HG03095 (cell line): ENCODE measurements at regions not wholly inside any gene's neighbourhood (a gene's known extent, or its start where the extent isn't known, plus 50 kb on each side); places are given as distances from the start of the nearest gene placed in this dataset.

Experiments used
- ATAC-seq: cut with Tn5 transposase; IDR thresholded peaks from one replicate; pipeline ENCODE4 v1.9.1; 2021; ENCODE audit warnings: moderate library complexity; ENCODE audit not compliant: unreplicated experiment

DNA sequence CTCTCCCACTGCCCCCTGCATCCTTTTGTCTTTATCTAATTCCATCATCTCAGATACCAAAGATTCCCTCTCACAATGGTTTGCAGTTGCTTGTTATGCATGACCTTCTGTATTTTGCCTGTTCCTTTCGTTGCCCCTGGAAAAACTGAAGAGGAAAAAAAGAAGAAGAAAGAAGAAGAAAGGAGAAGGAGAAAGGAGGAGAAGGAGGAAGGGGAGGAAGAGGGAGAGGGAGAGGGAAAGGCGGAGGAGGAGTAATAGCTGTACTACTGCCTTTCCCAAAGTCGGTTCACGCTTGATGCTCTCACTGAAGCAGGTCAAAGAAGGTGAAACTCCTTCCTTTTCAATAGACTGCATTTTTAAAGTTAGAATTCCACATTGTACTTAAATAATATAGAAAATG lies 513.8 kb downstream of the PTPRC start:
- ATAC-seq = no peak

DNA sequence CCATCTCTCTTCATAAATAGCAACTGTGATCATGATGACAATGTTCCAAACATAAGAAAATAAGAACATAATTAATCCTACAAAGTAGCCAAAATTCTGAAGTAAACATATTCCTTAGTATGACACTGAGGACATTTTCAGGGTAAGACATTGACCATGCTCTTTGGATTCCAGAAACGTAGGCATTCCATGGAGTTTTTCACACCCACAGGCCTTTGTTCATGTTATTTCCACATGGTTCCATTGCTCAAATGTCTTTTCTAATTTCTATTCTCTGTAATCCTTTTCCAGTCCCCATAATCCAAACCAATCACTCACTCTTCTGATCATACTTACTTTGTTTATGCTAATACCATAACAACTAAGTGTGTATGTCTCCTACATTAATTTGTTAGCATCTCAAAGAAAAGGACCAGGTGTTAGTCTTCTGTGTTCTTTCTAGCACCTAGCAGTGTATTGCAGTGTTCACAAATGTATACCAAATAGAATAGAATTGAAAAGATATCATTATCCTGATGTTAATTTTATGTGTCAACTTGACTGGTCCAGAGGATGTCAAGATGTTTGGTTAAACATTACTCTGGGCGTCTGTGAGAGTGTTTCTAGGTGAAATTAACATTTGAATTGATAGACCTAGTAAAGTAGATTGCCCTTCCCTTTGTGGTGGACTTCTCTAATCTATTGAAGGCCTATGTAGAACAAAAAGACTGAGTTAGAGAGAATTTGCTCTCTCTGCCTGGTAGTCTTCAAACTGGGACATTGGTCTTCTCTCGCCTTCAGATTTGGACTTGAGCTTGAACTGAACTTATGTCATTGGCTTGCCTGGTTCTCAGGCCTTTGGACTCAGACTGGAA lies 516.6 kb downstream of the PTPRC start:
- ATAC-seq = no peak

DNA sequence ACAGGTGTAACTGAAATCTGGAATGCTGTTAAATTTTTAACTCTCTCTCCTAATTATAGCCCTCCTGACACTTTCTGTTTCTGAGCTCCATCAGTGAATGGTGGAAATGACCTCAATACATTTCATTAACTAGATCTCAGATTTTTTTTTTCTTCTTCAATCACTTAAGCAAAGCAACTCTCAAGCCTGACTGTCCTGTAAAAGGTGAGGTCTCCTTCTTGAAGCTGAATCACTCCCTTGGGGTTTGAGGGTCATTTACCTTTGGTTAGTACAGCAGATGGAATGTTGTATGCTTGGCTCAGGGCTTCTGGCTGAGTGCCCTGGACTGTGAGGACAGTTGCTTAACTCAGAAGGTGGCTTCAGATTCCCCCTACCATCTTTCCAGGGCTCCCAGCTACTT lies 518.7 kb downstream of the PTPRC start:
- no peak for ATAC-seq

DNA sequence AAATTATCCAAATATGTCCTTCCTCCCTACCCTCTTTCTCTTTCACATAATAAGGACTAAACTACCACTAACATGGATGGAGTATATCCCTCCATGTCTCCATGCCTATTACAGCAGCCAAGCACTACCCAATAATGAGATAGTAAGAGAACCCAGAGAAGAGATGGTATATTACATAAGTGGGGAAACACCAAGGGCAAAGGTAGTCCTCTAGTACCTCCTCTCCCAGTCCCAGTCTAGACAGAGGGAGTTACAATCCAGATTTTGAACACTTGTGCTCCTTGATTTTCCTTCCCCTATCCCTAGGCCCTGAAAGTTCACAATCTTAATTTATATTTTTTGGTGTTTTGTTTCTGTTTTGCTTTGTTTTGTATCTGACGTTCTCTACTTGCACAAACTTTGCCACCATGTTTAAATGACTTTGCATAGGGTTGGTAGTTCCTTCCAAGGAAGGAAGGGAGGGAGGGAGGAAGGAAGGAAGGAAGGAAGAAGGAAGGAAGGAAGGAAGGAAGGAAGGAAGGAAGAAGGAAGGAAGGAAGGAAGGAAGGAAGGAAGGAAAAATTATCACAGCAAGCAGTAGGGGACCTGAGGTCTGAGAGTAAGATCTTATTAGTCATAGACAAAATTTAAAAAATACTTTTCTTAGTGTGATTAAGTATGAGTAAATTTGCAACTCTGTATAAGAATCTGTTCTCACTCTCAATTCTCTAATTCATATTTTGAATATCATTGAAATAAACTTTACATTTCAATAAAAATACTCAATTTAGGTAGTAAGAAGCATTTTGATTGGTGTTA lies 521.9 kb downstream of the PTPRC start:
- no peak for ATAC-seq

DNA sequence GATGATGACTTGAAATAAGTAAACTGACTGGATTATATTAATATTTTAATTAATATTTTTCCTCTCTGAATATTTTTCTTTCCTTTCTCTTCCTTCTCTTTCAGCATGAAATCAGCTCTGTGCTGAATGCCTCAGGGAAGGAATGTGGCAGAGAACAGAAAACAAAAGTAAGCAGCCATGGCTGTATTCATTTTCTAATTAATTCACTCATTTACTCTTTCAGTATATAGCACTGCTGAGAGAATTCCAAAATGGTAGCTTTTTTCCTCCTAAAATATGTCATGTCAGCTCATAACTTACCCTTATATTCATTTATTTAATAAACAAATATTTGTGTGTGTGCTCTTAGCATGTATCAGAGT lies 522.5 kb downstream of the PTPRC start:
- ATAC-seq = no peak

DNA sequence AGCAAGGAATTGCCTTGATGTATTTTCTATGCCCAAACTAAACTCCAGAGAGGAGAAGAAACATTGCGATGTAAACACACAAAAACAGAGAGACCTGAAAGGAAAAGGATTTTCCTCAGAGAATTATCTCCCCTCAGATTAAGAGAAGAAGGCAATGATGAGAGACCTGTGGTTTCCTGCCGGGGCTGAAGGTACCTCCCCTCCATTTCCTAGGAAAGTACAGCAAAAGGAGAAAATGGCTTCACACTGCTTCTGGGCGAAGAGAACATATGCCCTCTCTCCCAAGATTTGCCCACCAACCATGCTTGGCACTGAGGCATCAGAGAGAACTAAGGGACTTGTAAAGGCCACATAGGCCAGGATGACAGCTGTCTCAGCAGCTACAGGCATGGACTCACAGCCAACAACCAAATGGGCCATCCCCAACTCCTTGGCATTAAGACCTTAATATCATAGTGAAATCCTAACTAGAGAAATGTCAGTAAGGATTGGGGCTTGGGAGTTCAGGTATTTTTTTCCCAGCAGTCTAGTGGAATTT lies 523.0 kb downstream of the PTPRC start:
- no peak for ATAC-seq

DNA sequence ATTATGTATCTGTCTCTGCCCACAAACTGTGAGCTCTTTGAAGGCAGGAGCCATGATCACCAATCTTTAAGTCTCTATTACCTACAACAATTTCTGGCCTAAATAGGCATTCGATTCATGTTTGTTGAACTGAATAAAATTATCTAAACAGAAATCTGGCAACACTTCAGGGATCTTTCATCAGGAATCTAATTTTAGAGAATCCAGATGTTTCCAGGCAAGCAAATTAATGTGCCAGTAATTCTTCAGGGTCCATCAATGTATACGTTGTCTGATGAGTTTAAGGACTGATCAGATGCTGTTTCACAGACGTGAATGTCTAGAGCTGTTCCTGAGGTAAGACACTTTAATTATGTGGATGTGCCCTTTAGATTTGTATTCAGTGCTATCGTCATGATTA lies 524.4 kb downstream of the PTPRC start:
- no peak for ATAC-seq

DNA sequence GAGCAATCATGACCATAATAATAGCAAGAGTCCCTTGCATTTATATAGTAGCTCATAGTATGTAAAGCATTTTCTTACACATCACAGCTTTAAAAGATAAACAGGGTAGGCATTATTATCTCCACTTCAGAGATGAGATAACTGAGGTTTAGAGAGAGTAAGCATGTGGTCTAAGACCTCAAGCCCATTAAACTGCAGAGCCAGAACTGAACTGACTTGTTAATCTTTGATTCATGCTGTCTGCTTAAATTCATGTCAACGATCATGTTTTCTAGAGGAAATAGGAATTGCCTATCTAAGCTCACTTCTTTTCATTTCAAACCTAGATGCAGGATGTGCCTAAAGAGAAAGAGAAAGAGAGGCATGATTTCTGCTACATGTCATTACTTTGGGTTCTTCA lies 524.8 kb downstream of the PTPRC start:
- ATAC-seq = no peak

DNA sequence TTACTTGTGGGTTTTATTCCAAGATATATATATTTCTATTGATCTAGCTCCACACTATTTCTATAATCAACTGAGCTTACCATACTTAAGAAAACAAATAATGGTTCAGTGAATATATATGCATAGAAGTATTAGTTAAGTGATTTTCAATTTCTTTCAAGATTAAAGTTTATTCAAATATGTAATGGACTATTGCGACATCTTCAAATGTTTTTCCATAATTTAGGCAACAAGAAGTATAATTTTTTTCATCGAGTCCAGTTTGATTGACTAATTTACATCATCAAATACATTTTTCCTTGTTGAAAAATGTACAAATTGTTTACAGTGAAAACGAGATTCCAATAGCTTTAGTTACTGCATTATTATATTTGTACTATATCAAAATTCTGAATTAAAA lies 528.6 kb downstream of the PTPRC start:
- ATAC-seq = no peak

DNA sequence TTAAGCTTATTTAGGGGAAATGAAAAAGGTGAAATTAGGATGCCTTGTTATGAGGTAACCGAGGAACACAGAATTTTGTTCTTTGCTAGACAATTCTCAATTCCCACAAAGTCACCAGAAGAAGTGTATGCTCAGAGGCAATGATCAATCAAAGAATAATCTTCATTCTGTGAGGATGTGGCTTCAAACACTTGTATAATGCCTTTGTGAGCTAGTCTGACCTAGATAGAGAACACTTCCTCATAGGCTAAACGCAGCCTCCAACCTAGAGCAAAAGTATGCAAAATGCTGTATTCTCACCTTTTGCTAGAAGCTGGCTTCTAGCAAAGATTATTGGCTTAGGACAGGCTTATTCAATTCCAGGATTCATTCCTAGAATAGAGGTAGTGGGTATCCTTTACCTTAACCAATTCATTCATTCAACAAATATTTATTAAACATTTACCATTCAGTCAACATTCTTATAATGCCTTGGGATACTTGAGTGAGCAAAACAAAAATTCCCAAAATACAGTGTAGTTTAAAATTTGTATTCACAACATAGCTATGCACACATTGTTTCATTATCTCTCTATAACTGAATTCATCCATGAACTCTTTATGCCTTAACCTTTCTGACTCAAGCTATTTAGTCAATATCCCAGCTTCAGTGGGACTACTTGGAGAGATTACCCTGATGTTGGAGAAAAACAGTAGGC lies 530.2 kb downstream of the PTPRC start:
- ATAC-seq = no peak

DNA sequence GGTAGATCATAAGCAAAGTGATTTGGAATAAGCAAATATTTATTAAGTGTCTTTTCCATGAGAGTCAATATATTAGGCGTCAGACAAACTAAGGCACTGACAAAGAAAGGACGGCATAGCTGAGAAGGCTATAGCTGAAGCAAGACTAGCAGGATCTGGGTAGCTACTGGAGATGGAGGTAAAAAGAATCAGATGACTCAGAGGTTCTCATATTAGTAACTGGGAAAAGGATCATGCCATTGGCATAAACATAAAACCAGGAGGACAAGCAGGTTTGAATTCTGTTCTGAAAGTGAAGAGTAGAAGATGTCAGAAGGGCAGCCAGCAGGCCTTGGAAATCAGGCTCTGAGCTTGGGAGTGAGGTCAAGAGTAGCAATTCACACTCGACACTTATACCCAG lies 531.9 kb downstream of the PTPRC start:
- ATAC-seq = no peak

DNA sequence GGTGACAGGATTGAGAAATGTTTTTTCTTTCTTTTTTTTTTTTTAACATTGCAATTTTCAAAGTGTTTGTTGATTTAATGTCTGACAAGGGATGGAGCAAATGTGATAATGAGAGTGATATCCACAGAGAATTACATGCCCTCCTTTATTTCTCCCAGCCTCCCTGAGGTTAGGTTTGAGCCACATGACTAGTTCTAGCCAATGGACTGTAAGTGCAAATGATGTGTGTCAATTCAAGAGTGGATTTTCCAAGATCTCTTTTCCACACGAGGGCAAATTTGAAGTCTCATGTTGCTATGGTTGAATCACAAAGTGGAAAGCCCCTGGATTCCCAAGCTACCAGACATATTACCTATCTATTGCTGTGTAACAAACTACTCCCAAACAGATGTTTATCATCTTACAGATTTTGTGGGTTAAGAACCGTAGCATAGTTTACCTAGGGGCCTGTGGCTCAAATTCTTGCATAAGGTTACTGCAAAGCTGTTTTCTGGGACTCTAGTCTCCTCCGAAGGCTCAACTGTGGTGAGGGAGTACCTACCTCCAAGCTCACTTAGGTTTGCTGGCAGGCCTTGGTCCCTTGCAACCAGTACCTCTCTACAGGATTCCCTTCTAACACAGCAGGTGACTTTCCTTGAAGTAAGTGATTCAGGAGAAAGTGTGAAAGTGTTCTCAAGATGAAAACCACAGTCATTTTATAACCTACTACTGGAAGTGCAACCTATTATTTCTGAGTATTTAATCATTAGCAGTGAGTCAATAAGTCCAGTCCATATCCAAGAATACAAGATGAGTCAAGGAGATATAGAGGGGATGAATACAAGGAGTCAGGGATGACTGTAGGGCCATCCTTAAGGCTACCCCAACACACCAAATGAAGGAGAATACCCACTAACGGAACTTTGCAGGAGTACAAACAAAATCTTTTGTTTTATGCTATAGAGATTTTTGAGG lies 533.6 kb downstream of the PTPRC start:
- ATAC-seq = no peak

DNA sequence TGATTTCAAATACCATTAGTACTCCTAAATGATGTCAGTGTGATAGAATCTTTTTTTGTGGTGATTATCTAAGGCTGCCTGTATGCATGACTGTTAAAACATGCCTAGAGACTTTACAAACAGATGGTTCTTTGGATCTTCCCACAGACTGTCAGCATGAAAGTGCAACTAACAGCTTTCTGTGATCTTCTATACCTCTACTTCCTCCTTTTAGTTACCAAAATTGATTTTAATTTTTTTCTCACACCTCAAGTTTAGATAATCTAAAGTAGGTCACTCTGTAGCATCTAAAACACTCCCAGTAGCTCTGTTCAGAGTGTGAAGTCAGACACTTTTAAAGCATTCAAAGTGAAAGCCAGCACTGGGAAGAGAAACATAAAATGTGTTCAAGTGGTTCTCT lies 534.5 kb downstream of the PTPRC start:
- ATAC-seq = peak; percentile 97

DNA sequence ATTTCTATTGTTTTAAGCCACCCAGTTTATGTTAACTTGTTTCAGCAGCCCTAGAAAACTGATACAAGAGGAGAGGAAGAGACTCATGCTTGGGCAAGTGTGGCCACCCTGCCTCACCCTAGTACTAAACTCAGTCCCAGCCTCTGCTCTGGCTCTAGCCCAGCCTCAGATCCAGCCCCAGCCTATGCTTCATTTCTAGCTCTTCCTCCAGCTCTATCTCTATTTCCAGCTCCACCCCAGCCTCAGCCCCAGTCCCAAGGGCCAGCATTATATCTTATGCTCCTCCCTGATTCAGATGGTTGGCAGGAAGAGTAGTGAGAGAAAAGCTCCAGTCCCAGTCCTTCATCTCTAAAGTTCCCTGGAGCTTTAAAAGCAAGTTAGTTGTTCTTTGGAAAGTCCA lies 535.5 kb downstream of the PTPRC start:
- no peak for ATAC-seq

DNA sequence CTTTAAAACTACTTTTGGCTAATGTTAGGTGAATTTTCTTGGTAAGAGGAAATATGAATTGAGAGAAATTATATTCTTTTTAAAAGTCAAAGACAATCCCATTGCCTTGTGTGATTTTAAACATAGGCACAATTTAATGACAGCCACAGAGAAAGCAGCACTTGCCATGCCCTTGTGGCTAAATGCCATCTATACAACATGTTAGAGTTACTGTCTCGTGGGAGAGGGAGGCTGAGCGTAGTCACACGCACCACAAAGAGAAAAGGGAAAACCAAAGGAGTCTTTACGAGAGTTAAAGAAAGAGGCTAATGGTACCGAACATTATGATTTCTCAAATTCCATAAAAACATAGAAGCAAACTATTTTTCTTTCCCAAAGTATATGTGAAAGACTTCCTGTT lies 537.9 kb downstream of the PTPRC start:
- no peak for ATAC-seq

DNA sequence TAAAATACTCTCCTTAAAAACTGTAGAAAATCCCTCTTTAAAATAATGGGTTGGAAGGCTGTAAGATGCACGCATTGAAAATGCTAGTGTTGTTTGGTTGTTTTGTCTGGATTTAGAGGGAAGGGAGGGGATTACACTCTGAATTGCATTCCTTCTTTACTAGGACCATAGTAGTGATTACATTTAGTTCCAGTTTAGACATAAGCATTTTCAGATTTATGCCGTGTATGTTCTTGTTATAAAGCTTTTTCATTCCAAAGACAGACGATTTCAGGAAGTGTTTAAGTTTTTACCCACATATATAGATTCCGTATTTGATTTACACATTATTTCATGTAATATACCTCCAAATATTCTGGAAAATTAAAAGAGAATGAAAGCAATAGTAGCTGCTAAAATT lies 538.4 kb downstream of the PTPRC start:
- ATAC-seq = no peak

DNA sequence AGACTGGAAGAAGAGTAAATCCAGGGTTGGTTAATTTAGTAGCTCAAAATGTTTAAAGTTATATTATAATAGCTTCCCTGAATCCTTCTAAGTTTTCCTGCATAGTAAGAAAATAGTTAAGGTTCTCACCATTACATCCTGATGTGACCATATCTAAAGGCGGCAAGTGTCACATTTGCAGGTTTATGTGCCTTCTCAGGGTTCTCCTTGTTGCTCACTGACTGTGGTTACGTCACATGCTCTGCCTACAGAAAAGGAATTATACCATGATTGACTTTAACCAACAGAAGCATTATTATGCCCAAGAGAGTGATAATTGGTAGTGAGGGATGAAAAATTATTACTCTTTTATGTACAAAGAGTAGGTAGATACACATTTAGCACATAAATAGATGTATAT lies 539.8 kb downstream of the PTPRC start:
- ATAC-seq = no peak

DNA sequence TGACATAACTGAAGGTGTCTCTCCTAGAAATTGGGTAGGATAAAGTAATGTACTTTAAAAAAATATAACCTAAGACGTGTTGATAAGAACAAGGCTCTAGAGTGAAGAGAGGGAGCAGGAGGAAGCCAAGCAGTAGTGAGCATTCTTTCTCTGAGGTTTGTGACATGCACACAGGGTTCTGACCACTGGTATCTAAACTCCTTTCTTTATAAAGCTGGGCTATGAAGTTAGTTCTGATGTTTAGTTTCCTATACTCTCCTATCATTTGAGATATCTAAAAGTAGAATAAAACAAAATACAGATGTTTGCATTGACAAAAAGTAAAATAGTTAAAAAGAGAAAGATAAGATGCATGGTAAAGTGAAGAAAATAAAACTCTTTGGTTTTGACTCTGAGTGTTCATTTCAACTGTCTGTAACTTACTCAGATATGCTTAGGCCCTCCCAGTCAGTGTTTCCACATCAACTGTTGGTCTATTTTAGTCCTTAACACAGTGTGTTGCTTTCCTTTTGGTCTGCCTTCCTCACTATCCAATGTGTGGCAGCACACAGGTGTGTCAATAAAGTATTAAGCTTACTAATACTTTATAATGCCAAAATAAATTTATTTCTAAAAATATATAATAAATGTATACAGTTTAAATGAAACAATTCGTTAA lies 543.5 kb downstream of the PTPRC start:
- peak; percentile 82 for ATAC-seq

DNA sequence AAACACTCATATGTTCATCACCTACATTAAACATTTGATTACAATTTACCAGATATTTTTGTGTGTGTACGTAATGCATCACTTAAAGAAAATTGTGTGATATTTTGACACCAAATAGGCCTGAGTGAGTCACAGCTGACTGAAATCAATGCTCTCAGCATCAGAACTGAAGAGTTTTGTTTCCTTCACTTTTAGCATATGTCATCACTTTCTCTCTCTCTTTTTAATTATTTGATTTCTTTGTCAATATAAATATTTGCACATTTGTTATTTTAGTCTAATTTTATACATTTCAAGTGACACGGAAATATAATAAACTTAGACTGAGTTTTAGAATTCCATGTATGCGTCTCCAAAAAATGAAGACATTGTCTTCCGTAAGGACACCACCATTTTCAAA lies 545.3 kb downstream of the PTPRC start:
- ATAC-seq = no peak

DNA sequence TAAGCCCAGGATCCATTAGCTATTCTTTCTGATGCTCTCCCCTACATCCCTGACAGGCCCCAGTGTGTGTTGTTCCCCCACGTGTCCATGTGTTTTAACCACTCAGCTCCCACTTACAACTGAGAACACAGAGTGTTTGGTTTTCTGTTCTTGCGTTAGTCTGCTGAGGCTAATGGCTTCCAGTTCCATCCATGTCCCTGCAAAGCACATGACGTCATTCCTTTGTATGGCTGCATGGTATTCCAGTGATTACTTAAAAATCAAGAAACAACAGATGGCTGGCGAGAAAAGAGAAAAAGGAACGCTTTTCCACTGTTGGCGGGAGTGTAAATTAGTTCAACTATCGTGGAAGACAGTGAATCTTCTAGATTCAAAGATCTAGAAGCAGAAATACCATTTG lies 556.0 kb downstream of the PTPRC start:
- ATAC-seq = no peak
